HEK293 (cell line): ENCODE measurements at regions not wholly inside any gene's neighbourhood (a gene's known extent, or its start where the extent isn't known, plus 50 kb on each side); places are given as distances from the start of the nearest gene placed in this dataset.

Experiments
- CTCF ChIA-PET: fragments of 350-600 bp; formaldehyde crosslinking; extraction: SDS; loops from one replicate; lab custom pipeline; 2021; ENCODE audit warnings: antibody characterized with exemption; lab: Yijun Ruan, JAX
- POLR2A ChIA-PET: fragments of 300-600 bp; formaldehyde crosslinking; extraction: SDS; loops from one replicate; lab custom pipeline; 2020; ENCODE audit warnings: antibody characterized with exemption, inconsistent platforms; lab: Yijun Ruan, JAX
- H3K27ac ChIP-seq: fragments of 200-500 bp; sonication (Bioruptor generic); 2 replicates; pipeline ENCODE4 v1.5.1; 2014; ENCODE audit warnings: low read depth, low read length, control low read depth, inconsistent platforms; ENCODE audit errors: extremely low read depth
- H3K36me3 ChIP-seq, 2 experiments: fragments of 200-500 bp in 1 of 2; sonication (Bioruptor generic) in 1 of 2; 1 replicate in 1 of 2; 2 replicates in 1 of 2; pipeline ENCODE4 v1.5.1; 2014 to 2017; ENCODE audit warnings: inconsistent platforms in 2 of 2, low read length in 2 of 2; ENCODE audit not compliant: control insufficient read depth in 2 of 2, insufficient read depth in 1 of 2
- H3K4me1 ChIP-seq: fragments of 200-500 bp; sonication (Bioruptor generic); 2 replicates; pipeline ENCODE4 v1.5.1; 2014; ENCODE audit warnings: mild to moderate bottlenecking, low read length, inconsistent platforms; ENCODE audit not compliant: control insufficient read depth, insufficient read depth
- H3K4me3 ChIP-seq: 2 replicates; pipeline ENCODE4 v1.5.1; 2011; ENCODE audit warnings: low read depth, mild to moderate bottlenecking, control low read depth, low read length, moderate library complexity
- H3K9me3 ChIP-seq: fragments of 200-500 bp; sonication (Bioruptor generic); 2 replicates; pipeline ENCODE4 v1.5.1; 2014; ENCODE audit warnings: low read depth, low read length, inconsistent platforms; ENCODE audit not compliant: control insufficient read depth, insufficient read depth
- KLF16 ChIP-seq: fragments of 450-650 bp; formaldehyde crosslinking; IDR thresholded peaks from 2 replicates; pipeline ENCODE4 v1.5.1; 2017; ENCODE audit warnings: missing biosample characterization, missing genetic modification characterization
- SCRT2 ChIP-seq: fragments of 450-650 bp; formaldehyde crosslinking; IDR thresholded peaks from 2 replicates; pipeline ENCODE4 v1.5.1; 2016; ENCODE audit warnings: missing biosample characterization, missing genetic modification characterization
- YY1 ChIP-seq: fragments of 450-650 bp; formaldehyde crosslinking; IDR thresholded peaks from 2 replicates; pipeline ENCODE4 v1.5.1; 2018; ENCODE audit warnings: missing biosample characterization, missing genetic modification characterization
- ZBTB17 ChIP-seq: fragments of 450-650 bp; formaldehyde crosslinking; IDR thresholded peaks from 2 replicates; pipeline ENCODE4 v1.5.1; 2016; ENCODE audit warnings: missing biosample characterization, missing genetic modification characterization
- ZBTB48 ChIP-seq: fragments of 450-650 bp; formaldehyde crosslinking; IDR thresholded peaks from 2 replicates; pipeline ENCODE4 v1.5.1; 2016; ENCODE audit warnings: missing biosample characterization, missing genetic modification characterization
- ZNF175 ChIP-seq: fragments of 450-650 bp; formaldehyde crosslinking; IDR thresholded peaks from 2 replicates; pipeline ENCODE4 v1.5.1; 2016; ENCODE audit warnings: missing biosample characterization, missing genetic modification characterization
- ZNF214 ChIP-seq: fragments of 450-650 bp; formaldehyde crosslinking; IDR thresholded peaks from 2 replicates; pipeline ENCODE4 v1.5.1; 2017; ENCODE audit warnings: missing biosample characterization, mild to moderate bottlenecking, missing genetic modification characterization, borderline replicate concordance
- ZNF311 ChIP-seq: fragments of 450-650 bp; formaldehyde crosslinking; IDR thresholded peaks from 2 replicates; pipeline ENCODE4 v1.5.1; 2017; ENCODE audit warnings: missing biosample characterization, missing genetic modification characterization, borderline replicate concordance
- ZNF324 ChIP-seq: fragments of 450-650 bp; formaldehyde crosslinking; IDR thresholded peaks from 2 replicates; pipeline ENCODE4 v1.5.1; 2016; ENCODE audit warnings: missing biosample characterization, missing genetic modification characterization
- ZNF335 ChIP-seq: fragments of 450-650 bp; formaldehyde crosslinking; conservative IDR thresholded peaks from 2 replicates; pipeline ENCODE4 v1.5.1; 2016; ENCODE audit warnings: missing biosample characterization, missing genetic modification characterization
- ZNF426 ChIP-seq: fragments of 450-650 bp; formaldehyde crosslinking; IDR thresholded peaks from 2 replicates; pipeline ENCODE4 v1.5.1; 2017; ENCODE audit warnings: missing biosample characterization, missing genetic modification characterization, mild to moderate bottlenecking, inconsistent platforms, moderate library complexity
- ZNF510 ChIP-seq: fragments of 450-650 bp; formaldehyde crosslinking; IDR thresholded peaks from 2 replicates; pipeline ENCODE4 v1.5.1; 2018; ENCODE audit warnings: mild to moderate bottlenecking, missing genetic modification characterization, missing biosample characterization; ENCODE audit not compliant: insufficient replicate concordance
- ZNF529 ChIP-seq: fragments of 450-650 bp; formaldehyde crosslinking; IDR thresholded peaks from 2 replicates; pipeline ENCODE4 v1.5.1; 2017; ENCODE audit warnings: missing genetic modification characterization, missing biosample characterization; ENCODE audit not compliant: insufficient replicate concordance
- ZNF596 ChIP-seq: fragments of 450-650 bp; IDR thresholded peaks from 2 replicates; pipeline ENCODE4 v1.5.0; 2018; ENCODE audit warnings: missing biosample characterization, mild to moderate bottlenecking, missing genetic modification characterization, moderate library complexity
- ZNF624 ChIP-seq: fragments of 450-650 bp; formaldehyde crosslinking; IDR thresholded peaks from 2 replicates; pipeline ENCODE4 v1.5.1; 2017; ENCODE audit warnings: missing biosample characterization, missing genetic modification characterization
- ZNF707 ChIP-seq: fragments of 450-650 bp; formaldehyde crosslinking; IDR thresholded peaks from 2 replicates; pipeline ENCODE4 v1.5.1; 2016; ENCODE audit warnings: missing biosample characterization, missing genetic modification characterization
- ZNF791 ChIP-seq: fragments of 450-650 bp; formaldehyde crosslinking; IDR thresholded peaks from 2 replicates; pipeline ENCODE4 v1.5.1; 2016; ENCODE audit warnings: missing biosample characterization, missing genetic modification characterization
- TF ChIP-seq, protein P1 (sequence below): fragments of 450-650 bp; formaldehyde crosslinking; IDR thresholded peaks from 2 replicates; pipeline ENCODE4 v1.5.1; 2017; ENCODE audit warnings: missing biosample characterization, missing genetic modification characterization
- TF ChIP-seq, protein P2 (sequence below): fragments of 450-650 bp; formaldehyde crosslinking; IDR thresholded peaks from 2 replicates; pipeline ENCODE4 v1.5.1; 2017; ENCODE audit warnings: missing biosample characterization, missing genetic modification characterization
- TF ChIP-seq, protein P3 (sequence below): fragments of 450-650 bp; formaldehyde crosslinking; IDR thresholded peaks from 2 replicates; pipeline ENCODE4 v1.5.1; 2017; ENCODE audit warnings: missing biosample characterization, missing genetic modification characterization

DNA sequence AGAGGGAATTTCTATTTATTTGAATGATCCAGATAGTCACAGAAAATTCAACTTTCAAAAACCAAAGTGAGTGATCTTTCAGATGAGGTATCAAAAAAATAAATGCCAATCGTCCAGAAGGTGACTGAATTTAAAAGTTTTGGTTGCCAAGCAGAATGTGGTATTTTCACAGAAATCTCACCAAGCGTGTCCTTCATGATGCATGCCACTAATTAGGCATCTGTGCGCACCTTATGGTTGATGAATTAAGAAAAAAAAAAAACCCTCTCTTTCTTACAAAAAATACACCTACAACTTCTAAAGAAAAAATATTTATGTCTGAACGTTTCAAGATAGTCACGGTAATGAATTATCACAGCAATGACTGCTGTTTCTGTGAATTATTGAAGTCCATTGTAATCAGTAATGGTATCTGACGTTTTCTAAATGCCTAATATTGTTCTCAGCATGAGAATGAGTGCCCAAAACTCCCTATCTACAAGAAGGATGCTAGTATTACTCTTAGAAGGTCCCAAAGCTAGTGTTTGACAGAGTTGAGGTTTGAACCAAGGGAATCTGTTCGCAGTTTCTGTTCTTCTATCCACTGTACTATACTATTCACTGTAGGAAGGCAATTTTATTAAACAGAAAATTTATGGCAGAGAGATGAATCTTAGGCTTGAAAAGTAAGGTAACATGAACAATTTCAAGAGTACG is 219.6 kb upstream of the NETO1 start (continued):
- no peak for TF ChIP-seq ZNF324

DNA sequence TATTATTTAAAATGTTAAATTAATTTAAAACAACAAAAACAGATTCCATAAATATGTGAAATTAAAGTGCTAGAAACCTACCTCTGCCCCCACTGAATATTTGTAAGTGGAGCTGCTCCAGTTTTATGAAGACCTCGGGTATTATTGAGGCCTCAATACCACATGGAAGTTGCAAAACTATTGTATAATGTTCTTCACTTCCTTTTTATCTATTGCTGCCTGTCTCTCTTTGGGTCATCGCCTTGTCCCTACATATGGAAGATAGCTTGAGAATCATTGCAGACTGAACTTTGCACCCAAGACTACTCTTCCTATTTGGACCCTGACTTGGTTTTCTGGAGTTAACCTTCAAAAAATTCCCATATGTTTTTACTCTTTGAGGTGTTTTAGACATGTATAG is 212.1 kb upstream of the NETO1 start:
- TF ChIP-seq ZNF426 (tag by site-specific recombination) (no peak), SCRT2 (no peak), YY1 (no peak), ZNF510 (no peak), ZNF311 (no peak), ZBTB17 (tag by site-specific recombination) (no peak), ZNF175 (no peak), ZNF624 (no peak), ZNF791 (tag by site-specific recombination) (no peak), ZNF335 (no peak), ZNF707 (tag by site-specific recombination) (no peak), ZNF596 (tag by site-specific recombination) (no peak), ZNF529 (tag by site-specific recombination) (no peak), ZNF214 (tag by site-specific recombination) (no peak), ZBTB48 (tag by site-specific recombination) (no peak), KLF16 (no peak)
- TF ChIP-seq, protein P1, sequence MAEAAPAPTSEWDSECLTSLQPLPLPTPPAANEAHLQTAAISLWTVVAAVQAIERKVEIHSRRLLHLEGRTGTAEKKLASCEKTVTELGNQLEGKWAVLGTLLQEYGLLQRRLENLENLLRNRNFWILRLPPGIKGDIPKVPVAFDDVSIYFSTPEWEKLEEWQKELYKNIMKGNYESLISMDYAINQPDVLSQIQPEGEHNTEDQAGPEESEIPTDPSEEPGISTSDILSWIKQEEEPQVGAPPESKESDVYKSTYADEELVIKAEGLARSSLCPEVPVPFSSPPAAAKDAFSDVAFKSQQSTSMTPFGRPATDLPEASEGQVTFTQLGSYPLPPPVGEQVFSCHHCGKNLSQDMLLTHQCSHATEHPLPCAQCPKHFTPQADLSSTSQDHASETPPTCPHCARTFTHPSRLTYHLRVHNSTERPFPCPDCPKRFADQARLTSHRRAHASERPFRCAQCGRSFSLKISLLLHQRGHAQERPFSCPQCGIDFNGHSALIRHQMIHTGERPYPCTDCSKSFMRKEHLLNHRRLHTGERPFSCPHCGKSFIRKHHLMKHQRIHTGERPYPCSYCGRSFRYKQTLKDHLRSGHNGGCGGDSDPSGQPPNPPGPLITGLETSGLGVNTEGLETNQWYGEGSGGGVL (tag by site-specific recombination) = no peak
- TF ChIP-seq, protein P2, sequence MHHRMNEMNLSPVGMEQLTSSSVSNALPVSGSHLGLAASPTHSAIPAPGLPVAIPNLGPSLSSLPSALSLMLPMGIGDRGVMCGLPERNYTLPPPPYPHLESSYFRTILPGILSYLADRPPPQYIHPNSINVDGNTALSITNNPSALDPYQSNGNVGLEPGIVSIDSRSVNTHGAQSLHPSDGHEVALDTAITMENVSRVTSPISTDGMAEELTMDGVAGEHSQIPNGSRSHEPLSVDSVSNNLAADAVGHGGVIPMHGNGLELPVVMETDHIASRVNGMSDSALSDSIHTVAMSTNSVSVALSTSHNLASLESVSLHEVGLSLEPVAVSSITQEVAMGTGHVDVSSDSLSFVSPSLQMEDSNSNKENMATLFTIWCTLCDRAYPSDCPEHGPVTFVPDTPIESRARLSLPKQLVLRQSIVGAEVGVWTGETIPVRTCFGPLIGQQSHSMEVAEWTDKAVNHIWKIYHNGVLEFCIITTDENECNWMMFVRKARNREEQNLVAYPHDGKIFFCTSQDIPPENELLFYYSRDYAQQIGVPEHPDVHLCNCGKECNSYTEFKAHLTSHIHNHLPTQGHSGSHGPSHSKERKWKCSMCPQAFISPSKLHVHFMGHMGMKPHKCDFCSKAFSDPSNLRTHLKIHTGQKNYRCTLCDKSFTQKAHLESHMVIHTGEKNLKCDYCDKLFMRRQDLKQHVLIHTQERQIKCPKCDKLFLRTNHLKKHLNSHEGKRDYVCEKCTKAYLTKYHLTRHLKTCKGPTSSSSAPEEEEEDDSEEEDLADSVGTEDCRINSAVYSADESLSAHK (tag by site-specific recombination) = no peak
- TF ChIP-seq, protein P3, sequence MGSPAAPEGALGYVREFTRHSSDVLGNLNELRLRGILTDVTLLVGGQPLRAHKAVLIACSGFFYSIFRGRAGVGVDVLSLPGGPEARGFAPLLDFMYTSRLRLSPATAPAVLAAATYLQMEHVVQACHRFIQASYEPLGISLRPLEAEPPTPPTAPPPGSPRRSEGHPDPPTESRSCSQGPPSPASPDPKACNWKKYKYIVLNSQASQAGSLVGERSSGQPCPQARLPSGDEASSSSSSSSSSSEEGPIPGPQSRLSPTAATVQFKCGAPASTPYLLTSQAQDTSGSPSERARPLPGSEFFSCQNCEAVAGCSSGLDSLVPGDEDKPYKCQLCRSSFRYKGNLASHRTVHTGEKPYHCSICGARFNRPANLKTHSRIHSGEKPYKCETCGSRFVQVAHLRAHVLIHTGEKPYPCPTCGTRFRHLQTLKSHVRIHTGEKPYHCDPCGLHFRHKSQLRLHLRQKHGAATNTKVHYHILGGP (tag by site-specific recombination) = no peak
- TF ChIP-seq, all 188 proteins: peak for 0
- CTCF ChIA-PET = no interaction called here
- POLR2A ChIA-PET = no interaction called here
- Histone ChIP-seq H3K36me3 (no peaks in the 10 kb centered on the region), H3K4me3 (no peak overlapping the region), H3K9me3 (no peaks in the 10 kb centered on the region), H3K27ac (no peak overlapping the region), H3K4me1 (no peaks in the 10 kb centered on the region)
